Coronary artery (tissue), 2 donors: ENCODE measurements at regions not wholly inside any gene's neighbourhood (a gene's known extent, or its start where the extent isn't known, plus 50 kb on each side); places are given as distances from the start of the nearest gene placed in this dataset.

Source experiments
- DNase-seq: peaks from one replicate; pipeline ENCODE4 v3.0.0-alpha.2; 2017; ENCODE audit warnings: low spot score
- H3K27ac ChIP-seq, 2 donors: fragments of 200-600 bp; sonication (generic); one replicate each; pipeline ENCODE4 v1.5.1; 2016 to 2019
- H3K4me3 ChIP-seq: fragments of 200-600 bp; sonication (generic); 2 replicates; pipeline ENCODE4 v1.5.1; 2016; ENCODE audit warnings: mild to moderate bottlenecking, moderate library complexity
- CTCF ChIP-seq: fragments of 200-600 bp; sonication (generic); IDR thresholded peaks from one replicate; pipeline ENCODE4 v1.5.1; 2019; ENCODE audit warnings: antibody characterized with exemption

GRCh38 chr6:169139179-169139971 lies 114.3 kb downstream of the THBS2 start:
- no peak for TF ChIP-seq CTCF
- Histone ChIP-seq H3K27ac (peak overlapping the region; percentile 29 to 44), H3K4me3 (no peak overlapping the region)
- DNase-seq: no peak

GRCh38 chr6:169132352-169132940 lies 121.2 kb downstream of the THBS2 start:
- no peak for TF ChIP-seq CTCF
- no peak for DNase-seq
- no peak overlapping the region for H3K4me3 ChIP-seq
- no peak overlapping the region for H3K27ac ChIP-seq

GRCh38 chr6:169131390-169131789 lies 122.3 kb downstream of the THBS2 start:
- no peak for TF ChIP-seq CTCF
- no peak overlapping the region for H3K4me3 ChIP-seq
- H3K27ac ChIP-seq: no peak overlapping the region
- no peak for DNase-seq

DNA sequence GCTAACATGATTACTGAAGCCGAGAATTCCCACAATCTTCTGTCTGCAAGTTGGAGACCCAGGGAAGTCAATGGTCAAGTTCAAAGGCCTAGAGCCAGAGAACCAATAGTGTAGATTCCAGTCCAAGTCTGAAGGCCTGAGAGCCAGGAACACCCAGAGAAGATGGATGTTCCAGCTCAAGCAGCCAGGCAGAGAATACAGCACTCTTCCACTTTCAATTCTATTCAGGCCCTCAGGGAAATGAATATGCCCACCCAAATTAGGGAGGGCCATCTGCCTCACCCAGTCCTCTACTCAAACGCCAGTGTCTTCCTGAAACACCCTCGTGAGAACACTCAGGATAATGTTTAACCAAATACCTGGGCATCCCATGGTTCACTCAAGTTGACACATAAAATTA lies 123.5 kb downstream of the THBS2 start:
- TF ChIP-seq CTCF: no peak
- DNase-seq: no peak
- no peak overlapping the region for H3K27ac ChIP-seq
- H3K4me3 ChIP-seq: no peak overlapping the region

DNA sequence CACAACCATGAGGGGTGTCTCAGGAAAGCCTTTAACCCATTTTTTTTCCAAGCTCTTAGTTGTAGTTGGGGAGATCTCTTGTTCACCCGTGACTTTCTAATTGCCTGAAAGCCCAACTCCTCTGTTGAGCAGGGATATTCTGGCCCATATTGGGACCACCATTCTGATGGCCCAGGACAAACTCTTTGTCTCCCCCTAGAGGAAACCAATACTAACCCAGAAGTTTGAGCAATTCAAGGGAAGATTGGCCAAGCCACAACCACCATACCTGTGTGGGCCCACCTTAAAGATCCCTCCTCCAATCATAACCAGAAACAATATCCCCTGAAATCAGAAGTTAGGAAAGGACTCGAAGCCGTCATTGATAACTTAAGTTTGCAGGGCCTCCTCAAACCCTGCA lies 132.6 kb downstream of the THBS2 start:
- Histone ChIP-seq H3K4me3 (no peak overlapping the region), H3K27ac (no peak overlapping the region)
- DNase-seq: no peak
- TF ChIP-seq CTCF: no peak

DNA sequence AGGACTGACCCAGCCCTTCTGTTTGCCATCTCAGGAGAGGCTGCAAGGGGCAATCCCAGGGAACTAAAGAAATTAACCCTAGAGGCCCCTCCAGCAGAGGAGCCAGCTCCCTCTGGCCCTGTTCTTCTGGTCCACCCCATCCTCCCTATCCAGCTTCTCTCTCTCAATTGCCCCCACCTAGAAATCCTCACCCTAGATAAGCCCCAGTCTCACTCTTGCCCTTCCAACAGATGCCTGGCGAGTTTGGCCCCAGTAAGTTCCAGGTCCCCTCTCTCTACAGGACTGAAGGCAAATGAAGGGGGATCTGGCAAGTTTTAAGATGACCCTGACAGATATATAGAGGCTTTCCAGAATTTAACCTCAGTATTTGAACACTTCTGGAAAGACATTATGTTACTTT lies 134.0 kb downstream of the THBS2 start:
- Histone ChIP-seq H3K4me3 (no peak overlapping the region), H3K27ac (no peak overlapping the region)
- no peak for DNase-seq
- no peak for TF ChIP-seq CTCF

DNA sequence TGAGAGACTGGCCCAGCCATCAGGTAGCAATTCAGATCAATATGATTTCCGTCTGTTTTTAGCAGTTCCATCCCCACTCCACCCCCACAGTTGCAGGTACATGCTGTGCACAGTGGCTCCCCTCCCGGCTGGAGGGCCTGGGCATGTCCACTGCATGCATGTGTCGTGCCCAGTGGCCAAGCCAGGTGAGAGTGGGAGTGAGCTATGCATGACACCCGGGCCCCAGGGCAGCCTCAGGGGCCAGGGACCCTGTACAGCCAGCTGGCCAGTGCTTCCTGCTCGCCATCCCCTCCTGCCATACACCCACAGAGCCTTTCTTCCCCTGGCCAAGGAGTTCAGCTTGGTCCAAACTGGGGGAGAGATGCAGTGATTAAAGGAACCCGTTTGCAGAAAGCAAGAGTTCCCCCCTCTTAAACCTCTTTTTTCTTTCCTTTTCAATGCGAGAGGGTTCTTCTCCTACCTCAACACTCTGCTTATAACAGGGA lies 135.3 kb downstream of the THBS2 start:
- H3K4me3 ChIP-seq: no peak overlapping the region
- H3K27ac ChIP-seq: no peak overlapping the region
- DNase-seq: no peak
- no peak for TF ChIP-seq CTCF
